Bone marrow (tissue), 2 donors: ENCODE measurements at regions not wholly inside any gene's neighbourhood (a gene's known extent, or its start where the extent isn't known, plus 50 kb on each side); places are given as distances from the start of the nearest gene placed in this dataset.
"Not testable (repeated sequence)": the region's sequence is repeated elsewhere in the genome, so short reads cannot be mapped to it uniquely, and the experiment has no call there.

Experiments
- DNase-seq, 2 donors: peaks; one replicate each; lab custom pipeline; 2025; lab: John Stamatoyannopoulos, UW

DNA sequence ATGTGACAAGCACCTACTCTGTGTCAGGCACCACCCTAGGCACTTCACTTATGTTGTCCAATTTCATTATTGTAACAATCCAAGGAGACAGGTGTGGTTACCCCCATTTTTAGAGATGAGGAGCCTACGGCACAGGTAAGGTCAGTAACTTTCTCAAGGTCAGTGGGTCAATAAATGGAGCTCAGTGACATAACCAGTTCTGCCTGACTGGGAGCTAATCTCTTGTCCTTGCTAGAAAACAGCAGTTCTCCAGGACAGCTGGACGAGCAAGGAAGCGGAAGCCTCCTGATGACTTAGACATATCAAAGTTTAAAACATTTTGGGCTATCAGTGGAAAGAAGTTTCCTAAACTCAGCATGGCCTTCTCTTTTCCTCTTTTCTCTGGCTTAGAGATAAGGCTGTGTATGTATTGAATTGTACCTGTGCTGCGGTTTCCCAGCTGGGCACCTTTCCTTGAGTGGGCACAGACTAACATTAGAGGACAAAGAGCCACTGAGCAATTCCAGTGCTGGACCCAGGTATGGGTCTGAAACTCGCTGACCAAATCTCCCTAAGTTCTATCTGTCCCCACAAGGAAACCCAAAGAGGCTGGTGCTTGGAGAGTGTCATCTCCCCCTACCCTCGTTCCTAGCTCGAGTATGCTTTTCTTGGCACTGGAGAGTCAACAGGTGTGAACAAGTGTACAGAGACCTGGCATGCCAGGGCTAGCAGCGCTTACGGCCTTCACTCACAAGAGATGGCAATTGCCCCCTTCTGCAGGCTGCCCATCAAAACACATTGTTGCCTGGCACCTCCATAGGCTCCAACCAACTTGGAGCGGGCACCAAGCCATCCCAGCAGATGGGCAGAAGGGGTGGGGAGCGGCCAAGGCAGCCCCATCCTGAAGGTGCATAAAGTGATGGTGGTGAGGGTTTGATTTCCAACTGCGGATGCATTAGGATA, 456.1 kb upstream of the PROX1 start:
- DNase-seq = no peak

- no peak for DNase-seq
These were observed 454.6 kb upstream of the PROX1 start for GRCh38 chr1:213533125-213533524.

DNA sequence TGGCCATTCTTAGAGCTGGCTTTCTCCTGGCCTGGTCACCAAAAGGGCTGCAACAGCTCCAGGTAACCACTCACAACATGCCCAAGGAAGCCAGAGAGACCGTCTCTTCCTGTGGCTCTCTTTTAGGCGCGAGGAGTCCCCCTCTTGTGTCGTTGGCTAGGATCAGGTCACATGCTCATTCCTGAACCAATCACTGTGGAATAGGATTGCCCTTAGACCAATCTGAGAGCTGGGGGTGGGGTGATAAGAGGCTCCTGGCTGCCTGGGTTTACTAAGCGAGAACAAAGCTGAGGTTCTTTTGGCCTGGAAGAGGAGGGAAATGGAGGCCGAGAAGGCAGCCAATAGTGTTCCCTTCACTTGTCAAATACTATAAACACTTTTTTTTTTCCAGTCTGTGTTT, 452.1 kb upstream of the PROX1 start:
- no peak for DNase-seq

- DNase-seq = no peak
These were observed 449.5 kb upstream of the PROX1 start for GRCh38 chr1:213538251-213538650.

- DNase-seq = no peak
These were observed 448.3 kb upstream of the PROX1 start for GRCh38 chr1:213539464-213539863.

DNA sequence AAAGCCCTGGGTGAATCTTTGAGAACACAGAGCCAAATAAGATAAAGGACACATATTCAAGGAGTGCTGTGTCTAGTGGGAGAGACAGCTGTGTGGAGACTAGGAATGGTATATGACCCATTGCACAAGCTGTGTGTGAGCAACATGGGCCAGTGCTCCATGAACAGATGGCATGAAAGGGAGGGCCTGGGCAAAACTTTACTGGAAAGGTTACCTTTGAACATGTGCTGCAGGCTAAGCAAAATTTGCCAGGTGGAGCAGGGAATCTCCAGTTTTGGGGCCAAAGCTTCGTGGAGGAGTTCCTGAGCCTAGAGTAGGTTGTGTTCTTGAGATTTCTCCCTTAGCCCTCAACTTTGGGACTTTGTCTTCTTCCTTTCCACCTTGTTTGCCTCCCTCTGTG, 446.1 kb upstream of the PROX1 start:
- DNase-seq = no peak

GRCh38 chr1:213545181-213545580, 442.6 kb upstream of the PROX1 start:
- DNase-seq = not testable (repeated sequence)

- no peak for DNase-seq
These were observed 437.8 kb upstream of the PROX1 start for GRCh38 chr1:213549982-213550381.

DNA sequence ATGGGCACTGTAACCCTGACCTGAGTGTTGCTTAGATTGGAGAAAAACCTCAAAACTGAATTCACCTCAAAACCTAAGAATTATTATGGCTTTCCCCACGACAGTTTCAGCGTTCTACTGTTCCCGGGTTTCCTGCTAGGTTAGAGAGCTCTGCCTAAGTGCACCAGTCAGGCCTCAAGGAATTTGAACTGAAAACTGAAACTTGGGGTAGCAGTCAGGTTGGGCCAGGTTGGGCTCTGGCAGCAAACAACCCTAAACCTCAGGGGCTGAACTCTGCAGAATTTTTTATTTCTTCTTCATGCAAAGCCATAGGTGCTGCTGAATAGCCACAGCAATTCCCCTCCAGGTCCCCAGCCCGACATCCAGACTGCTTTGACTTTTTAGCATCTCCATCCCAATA, 437.0 kb upstream of the PROX1 start:
- DNase-seq = no peak

GRCh38 chr1:213552045-213552444, 435.7 kb upstream of the PROX1 start:
- DNase-seq = no peak

DNA sequence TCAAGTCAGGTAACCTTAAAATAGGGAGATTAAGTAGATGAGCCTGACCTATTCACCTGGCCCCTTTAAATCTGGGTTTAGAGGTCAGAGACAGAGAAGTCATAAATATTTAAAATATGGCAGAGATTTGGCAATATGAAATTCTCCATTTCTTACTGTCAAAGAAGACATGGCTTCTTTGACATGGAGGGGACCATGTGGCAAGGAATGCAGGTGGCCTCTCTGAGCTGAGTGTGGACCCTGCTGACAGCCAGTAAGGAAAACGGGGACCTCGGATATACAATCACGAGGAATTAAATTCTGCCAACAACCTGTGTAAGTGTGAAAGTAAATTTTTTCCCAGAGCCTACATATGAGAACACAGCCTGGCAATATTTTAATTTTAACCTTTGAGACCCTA, 427.5 kb upstream of the PROX1 start:
- no peak for DNase-seq

- no peak for DNase-seq
These were observed 425.9 kb upstream of the PROX1 start for GRCh38 chr1:213561870-213562269.

DNA sequence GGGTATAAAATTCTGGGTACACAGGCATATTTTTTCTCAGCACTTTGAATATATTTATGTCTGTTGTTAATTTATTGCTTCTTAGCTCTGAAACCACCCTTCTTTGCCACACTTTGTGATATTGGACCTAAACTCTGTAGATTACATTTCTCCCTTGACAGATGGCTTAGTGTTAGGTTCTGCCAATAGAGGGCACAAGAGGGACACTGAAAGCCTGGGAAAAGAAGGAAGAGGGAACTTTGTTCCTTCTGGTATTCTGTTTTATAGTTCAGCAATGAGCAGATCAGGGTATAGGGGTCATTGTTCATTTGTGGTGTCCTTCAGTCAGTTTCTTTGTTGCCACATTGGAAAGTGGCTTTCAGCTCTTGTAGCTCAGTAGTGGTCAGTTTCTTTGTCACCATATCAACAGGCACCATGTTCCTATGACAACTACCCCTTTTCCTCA, 423.5 kb upstream of the PROX1 start:
- DNase-seq = no peak

DNA sequence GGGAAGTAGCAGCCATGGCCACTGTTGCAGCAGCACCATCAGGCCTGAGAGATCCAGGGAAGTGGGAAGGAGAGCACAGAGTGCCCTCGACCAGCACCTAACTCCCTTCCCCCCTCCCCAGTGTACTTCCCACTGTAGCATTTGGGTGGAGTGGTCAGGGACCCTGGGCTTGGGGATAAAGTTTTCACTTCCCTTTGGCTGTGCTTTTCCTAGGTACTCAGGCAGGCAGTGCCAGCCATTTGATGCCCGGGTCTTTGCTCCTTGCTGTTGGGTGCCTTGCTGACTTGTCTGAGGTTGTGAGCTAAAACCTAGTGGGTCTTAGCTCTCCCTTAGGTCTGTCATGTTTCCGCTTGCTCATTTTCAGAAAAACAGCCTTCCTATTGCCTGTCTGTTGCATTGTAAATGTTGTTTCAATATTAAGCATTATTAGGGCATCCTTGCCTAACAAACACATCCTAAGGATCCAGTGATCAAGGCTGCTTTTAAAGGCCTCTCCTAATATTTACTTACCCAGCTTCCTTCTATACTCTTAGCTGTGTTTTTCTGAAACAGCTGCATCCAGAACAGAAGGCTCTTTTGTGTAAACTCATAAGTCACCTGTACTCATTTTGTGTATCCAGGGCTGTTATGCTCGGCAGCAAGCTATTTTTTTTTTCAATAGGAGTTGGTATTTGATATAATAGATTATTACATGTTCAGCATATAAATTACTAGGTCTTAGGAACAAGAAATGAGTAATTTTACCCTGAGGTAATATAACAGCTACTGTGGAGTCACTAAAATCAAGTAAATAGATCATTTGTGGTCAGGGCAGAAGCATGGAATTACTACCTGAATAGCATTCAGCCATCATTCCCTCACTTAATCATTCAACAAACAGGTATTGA, 418.6 kb upstream of the PROX1 start:
- no peak for DNase-seq

DNA sequence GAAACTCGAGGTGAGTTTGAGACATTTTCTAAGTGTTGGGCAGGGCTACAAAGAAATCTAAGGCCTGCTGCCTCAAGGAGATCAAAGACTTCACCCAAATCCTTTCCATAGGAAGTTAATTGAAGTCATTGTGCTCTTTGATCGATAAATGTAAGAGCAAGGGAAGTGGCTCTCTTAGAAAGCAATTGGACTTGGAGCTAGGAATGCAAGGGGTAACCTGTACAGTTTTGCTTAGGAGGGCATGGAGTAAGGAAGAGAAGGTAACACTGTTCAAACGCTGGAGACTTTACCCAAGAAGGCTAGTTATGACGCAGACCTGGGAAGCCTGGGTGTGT, 418.0 kb upstream of the PROX1 start:
- DNase-seq = no peak

DNA sequence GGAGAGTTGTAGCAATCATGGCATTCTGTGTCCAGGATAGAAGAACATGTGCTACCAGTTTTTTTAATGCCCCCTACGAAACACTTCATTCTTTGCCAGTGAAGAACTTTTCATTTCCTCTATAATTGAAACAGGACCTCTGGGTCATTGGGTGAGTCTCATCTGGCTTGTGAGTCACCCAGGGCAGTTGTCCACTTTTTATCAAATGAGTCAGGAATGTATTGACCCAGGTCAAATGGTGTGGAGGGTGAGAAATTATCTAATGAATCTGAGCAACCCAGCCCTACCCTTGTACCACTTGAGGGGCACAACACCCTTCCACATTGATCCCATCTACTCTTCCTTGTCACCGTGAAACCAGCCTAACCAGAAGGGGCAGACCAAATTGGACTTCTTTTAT, 417.3 kb upstream of the PROX1 start:
- DNase-seq = no peak

DNA sequence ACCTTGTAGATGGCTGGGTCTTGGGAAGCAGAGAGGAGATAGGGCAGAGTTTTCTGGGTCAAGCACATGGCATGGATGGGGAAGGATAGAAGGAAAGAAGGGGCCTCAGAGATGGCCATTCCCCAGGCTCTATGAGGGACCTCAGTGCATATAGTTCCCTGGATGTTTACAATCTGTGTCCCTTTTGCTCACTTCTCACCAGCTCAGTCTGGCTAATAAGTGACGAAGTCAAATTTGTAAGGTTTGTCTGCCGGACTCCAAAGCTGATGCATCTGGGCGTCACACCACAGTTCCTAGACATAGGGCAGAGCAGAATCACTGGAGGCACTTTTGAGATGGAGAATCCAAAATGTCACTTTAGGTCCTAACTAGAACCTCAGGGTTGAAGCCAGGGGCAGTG, 416.4 kb upstream of the PROX1 start:
- DNase-seq = no peak

DNA sequence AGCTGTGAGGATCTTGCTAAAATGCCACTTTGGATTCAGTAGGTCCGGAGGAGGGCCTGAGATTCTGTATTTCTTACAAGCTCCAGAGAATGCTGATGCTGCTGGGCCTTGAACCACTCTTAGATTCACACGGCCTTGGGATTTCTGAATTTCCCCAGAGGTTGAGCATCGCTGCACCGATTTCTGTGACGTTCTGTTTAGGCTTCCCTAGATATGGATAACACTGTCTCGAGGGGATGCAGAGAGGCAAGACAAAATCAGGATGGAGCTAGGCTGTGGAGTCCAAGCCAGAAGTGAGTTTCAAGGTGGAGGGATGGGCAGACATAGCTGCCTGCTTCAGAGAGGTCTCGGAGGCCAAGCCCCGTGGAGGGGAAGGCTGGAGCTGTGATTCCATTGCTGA, 415.9 kb upstream of the PROX1 start:
- DNase-seq = no peak

DNA sequence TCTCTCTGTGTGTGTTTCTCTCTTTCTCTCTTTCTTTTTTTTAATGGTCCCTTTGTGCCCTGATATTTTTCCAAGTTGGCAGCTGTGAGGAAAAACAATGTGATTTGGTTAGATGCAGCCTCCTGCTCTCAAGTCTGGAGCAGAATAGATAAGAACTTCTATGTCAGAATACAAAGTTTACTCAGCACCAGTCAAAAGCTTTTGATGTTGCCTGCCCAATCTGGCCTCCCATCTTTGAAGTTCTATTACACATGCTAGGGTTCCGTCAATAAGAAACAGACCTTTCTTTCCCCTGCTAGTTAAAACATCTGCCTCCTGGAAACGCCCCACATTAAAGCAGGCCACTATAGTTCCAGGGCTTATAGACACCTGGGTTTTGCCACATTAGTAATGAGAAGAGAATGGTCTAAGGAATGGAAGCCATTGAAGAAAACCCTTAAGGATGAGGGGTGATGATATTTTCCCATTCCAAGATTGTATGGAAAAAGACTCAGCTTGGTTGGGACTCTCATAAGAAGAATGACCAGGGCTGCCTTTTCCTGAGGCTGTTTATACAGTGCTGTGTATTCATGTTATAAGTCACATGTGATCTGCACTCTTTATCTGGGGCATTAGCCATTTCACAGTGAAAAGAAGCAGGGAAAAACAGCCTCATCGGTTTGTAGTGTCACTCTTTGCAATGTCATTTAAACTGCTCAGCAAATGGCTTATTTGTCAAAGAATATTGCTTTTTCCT, 414.7 kb upstream of the PROX1 start:
- DNase-seq = no peak

GRCh38 chr1:213573648-213574009, 414.1 kb upstream of the PROX1 start:
- no peak for DNase-seq

- no peak for DNase-seq
These were observed 404.7 kb upstream of the PROX1 start for GRCh38 chr1:213582976-213583567.

DNA sequence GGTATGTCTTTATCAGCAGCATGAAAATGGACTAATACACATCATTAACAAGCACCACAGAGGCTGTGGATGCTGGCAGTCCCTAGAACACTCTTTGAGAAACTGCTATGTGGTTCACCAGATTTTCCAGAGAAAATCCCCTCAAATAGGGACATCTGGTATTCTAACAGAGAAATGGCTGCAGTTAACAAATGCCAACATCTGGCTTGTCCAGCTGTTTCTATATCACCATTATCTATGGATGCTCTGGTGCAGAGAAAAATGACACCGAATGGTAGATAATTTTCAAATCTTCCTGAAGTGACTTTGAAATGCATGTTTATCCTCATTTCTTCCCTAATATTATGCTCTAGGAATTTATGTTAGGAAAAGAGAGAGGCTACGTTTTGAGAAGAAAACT, 403.5 kb upstream of the PROX1 start:
- no peak for DNase-seq
